Fibroblast of the aortic adventitia (primary cell): ENCODE measurements at regions not wholly inside any gene's neighbourhood (a gene's known extent, or its start where the extent isn't known, plus 50 kb on each side); places are given as distances from the start of the nearest gene placed in this dataset.
"Not testable (repeated sequence)": the region's sequence is repeated elsewhere in the genome, so short reads cannot be mapped to it uniquely, and the experiment has no call there.

Experiments used
- DNase-seq: peaks from one replicate; pipeline ENCODE4 v3.0.0-alpha.2; 2010; ENCODE audit warnings: low read depth
- H3K4me3 ChIP-seq: 2 replicates; pipeline ENCODE4 v1.5.1; 2011; ENCODE audit warnings: low read depth, mild to moderate bottlenecking, control low read depth, low read length, moderate library complexity
- TF ChIP-seq, protein P1 (sequence below): IDR thresholded peaks from 2 replicates; pipeline ENCODE4 v1.5.1; 2011; ENCODE audit warnings: mild to moderate bottlenecking, low read length, control low read depth, inconsistent platforms; ENCODE audit not compliant: insufficient read depth

- H3K4me3 ChIP-seq, DNase-seq: not testable (repeated sequence)
Measured at GRCh38 chr4:131883181-131883580, 1265.9 kb upstream of the PCDH10 start.

GRCh38 chr4:131925662-131926061, 1223.4 kb upstream of the PCDH10 start:
- not testable (repeated sequence) for DNase-seq, H3K4me3 ChIP-seq

DNA sequence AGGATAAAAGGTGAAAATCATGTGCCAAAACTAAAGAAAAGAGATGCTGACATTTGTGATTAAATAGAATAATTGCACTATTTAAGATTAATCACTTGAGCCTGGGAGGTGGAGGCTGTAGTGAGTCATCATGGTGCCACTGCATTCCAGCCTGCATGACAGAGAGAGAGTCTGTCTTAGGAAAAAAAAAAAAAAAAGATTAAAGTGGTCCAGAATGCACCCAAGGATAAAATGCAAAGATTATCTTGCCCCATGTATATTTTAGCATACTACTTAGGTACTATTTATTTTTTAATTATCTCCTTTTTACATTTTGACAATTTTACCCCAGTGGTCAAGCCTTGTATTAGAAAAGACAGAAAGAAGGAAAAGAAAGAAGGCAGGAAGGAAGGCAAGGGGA, 1181.4 kb upstream of the PCDH10 start:
- peak; percentile 61 for DNase-seq
- H3K4me3 ChIP-seq: not testable (repeated sequence)

DNA sequence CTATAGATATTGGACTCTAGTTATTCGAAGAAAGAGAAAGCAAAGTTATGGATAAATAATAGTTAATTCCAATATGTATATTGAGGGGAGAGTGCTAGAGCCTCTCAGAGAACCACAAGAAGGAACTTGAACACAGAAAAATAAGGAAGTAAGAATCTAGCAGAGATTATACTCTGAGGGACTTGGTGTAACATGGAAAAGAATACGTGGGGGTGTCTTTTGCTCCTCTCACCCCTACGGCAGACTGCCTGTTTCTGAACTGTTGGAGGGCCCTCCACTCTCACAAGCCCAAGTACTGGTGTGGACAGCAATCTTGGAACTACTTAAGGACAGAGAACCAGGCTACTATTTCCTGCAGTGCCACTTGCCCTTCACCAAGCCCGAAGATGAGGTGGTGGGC, 1174.4 kb upstream of the PCDH10 start:
- TF ChIP-seq, protein P1, sequence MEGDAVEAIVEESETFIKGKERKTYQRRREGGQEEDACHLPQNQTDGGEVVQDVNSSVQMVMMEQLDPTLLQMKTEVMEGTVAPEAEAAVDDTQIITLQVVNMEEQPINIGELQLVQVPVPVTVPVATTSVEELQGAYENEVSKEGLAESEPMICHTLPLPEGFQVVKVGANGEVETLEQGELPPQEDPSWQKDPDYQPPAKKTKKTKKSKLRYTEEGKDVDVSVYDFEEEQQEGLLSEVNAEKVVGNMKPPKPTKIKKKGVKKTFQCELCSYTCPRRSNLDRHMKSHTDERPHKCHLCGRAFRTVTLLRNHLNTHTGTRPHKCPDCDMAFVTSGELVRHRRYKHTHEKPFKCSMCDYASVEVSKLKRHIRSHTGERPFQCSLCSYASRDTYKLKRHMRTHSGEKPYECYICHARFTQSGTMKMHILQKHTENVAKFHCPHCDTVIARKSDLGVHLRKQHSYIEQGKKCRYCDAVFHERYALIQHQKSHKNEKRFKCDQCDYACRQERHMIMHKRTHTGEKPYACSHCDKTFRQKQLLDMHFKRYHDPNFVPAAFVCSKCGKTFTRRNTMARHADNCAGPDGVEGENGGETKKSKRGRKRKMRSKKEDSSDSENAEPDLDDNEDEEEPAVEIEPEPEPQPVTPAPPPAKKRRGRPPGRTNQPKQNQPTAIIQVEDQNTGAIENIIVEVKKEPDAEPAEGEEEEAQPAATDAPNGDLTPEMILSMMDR: no peak
- H3K4me3 ChIP-seq: peak overlapping the region; percentile 44
- DNase-seq: peak; percentile 2

DNA sequence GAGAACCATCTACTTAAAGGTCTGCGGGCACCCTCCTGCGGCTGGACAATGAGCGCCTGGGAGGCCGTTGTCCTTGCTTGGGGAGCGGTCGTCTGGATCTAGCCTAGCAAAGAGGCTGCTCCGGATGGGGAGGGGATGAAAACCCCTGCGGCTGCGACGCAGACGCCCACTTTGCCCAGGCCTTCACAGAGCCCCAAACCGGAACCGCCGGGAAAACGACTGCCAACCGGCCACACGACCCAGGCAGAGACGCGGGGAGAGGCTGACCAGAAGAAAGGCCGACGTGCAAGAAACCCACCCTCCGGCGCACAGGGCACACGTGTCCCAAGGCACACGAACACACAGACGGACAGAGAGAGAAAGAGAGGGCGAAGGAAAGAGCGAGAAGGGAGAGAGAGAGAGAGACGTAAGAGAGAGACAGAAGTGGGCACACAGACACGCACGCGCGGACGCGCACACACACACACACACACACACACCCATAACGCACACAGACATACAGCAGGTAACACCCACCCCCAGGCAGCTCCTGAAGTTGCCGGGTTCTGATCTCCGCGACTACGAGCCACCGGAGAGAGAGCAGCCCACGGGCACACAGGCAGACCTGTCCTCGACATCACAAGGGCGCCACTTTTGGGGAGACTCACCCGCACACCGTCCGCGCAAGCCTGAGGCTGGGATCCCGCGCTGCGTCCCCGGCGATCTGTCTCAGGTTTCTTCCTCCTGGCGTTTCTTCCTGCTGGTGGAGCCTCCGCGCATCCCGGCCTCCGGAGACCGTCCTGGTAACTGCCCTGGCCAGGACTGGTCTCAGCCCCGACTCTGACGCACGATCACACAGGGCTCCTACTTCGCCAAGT, 1173.6 kb upstream of the PCDH10 start:
- peak; percentile 11 for DNase-seq
- H3K4me3 ChIP-seq: peak overlapping the region; percentile 44

DNA sequence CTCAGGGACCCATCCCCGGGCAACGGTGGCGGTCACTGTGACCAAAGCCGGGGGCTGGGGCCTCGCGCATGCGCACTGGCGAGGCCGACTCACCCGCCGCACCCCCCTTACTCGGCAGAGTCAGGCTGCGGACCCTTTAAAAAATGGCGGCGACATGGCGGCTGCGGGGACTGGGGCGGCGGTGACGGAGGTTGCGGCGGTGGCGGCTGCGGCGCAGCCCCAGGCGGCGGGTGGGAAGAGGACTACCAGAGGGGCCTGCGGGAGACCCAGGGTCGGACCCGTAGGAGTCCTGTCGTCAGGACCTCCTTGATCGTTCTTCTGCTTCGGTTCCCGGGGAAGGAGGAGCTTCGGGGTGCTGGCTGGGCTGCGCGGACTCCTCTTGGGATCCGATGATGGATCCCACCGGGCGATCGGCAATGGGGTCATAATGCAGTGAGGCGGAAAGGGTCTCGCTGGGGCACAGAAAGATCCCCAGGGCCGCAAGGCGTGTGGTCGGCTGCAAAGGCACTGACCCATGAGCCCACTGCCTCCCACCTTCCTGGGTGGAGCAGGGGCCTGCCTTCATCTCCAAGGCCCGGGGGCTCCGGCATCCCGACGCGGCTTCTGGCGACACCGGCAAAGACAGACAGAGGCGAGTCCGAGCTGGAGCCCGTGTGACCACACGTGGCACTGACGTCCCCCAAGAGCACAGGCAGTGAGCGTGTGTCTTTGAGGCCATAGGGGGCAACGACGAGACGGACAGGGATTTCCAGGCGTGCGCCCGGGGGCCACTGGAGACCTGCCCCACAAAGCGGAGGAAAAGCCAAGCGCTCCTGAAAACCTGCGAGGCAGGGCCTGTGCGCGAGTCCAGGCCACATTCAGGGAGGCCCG, 1172.7 kb upstream of the PCDH10 start:
- DNase-seq, H3K4me3 ChIP-seq: not testable (repeated sequence)

- no peak for DNase-seq
- no peak overlapping the region for H3K4me3 ChIP-seq
- TF ChIP-seq, protein P1: no peak
Measured at GRCh38 chr4:131978120-131978519, 1171.0 kb upstream of the PCDH10 start.

DNA sequence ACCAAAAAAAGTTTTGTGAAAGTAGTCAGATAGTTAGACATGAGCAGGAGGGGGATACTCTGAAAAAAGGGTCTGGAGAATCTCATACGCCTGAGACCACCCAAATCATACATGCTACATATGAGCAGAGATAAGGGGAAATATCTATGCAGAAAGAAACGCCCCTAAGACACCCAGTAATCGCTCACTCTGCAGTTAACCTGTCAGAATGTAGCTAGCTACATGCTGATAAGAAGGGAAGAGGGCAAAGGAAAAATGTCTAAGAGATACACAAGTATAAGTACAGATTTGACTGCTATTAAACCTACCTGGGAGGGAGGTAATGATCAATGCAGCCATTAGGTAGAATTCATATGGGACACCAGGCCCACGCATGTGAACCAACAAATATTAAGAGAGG, 1159.5 kb upstream of the PCDH10 start:
- H3K4me3 ChIP-seq: no peak overlapping the region
- DNase-seq: no peak
- TF ChIP-seq, protein P1: no peak

GRCh38 chr4:132001542-132001941, 1147.6 kb upstream of the PCDH10 start:
- TF ChIP-seq, protein P1: no peak
- DNase-seq: peak; percentile 51

More at GRCh38 chr4:132001542-132001941, 1147.6 kb upstream of the PCDH10 start:
- H3K4me3 ChIP-seq: no peak overlapping the region
